GM19023 (cell line): ENCODE measurements at regions not wholly inside any gene's neighbourhood (a gene's known extent, or its start where the extent isn't known, plus 50 kb on each side); places are given as distances from the start of the nearest gene placed in this dataset.
"Not testable (repeated sequence)": the region's sequence is repeated elsewhere in the genome, so short reads cannot be mapped to it uniquely, and the experiment has no call there.

Experiments
- ATAC-seq: cut with Tn5 transposase; IDR thresholded peaks from one replicate; pipeline ENCODE4 v1.9.1; 2021; ENCODE audit warnings: mild to moderate bottlenecking, moderate library complexity; ENCODE audit not compliant: unreplicated experiment

DNA sequence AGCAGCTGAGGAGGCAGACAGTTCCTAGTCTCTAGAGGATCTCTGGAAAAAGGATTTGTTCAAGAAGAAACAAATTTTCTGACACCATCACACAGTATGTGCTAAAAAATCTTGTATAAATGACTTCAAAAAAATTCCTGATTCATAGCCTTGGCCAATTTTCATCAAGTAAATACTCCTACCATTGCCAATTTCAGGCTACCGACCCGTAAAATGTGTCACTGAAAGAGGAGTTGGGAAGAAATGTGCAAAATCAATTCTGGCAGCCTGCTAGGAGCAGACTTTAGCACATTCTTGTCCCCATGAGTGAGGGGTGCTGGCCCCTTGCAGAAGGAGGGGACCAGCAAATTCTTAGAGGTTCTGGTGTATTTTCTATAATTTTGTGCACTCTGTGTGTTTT lies 109.4 kb downstream of the TMEM30B start:
- no peak for ATAC-seq

DNA sequence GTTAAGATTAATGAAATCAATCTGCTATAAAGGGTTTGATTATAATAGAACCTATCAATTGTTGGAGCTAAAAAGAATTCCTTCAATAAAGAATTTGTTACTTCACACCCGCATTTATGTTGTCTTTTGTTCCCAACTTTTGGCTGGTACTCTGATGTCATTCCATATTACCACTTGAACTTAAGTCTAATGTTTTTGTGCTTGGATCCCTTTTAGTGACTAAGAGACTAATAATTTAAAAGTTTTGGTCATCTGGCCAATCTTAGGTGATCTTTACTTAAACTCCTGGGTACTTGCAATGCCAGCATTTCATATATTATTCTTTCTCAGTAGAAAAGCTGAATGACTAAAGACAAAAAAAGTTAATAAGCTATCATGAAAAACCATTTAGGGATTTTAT lies 113.0 kb downstream of the TMEM30B start:
- ATAC-seq = no peak

DNA sequence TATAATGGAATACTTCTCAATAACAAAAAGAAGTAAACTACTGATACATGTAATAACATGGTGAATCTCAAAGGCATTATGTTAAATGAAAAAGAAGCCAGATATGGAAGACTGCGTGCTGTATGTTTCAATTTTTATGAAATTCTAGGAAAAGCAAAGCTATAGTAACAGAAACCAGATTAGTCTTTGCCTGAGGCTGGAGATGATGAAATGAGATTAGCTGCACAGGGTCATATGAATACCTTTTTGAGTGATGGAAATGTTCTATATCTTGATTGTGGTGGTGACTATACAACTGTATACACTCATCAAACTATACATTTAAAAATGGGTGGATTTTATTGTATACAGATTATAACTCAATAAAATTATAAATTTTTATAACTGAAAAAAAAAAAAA lies 113.5 kb downstream of the TMEM30B start:
- ATAC-seq = no peak

DNA sequence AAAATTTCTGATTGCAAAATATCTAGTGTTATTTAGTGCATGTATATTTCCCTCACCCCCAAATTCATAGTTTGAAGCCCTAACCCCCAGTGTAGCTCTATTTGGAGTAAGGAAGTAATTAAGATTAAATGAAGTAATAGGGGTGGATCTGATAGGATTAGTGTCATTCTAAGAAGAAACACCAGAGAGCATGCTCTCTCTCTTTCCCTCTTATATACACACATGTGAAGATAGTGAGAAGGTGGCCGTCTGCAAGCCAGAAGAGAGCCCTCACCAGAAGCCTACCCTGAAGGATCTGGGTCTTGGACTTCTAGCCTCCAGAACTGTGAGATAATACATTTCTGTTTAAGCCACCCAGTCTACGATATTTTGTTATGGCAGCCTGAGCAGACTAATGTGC lies 120.3 kb downstream of the TMEM30B start:
- no peak for ATAC-seq

DNA sequence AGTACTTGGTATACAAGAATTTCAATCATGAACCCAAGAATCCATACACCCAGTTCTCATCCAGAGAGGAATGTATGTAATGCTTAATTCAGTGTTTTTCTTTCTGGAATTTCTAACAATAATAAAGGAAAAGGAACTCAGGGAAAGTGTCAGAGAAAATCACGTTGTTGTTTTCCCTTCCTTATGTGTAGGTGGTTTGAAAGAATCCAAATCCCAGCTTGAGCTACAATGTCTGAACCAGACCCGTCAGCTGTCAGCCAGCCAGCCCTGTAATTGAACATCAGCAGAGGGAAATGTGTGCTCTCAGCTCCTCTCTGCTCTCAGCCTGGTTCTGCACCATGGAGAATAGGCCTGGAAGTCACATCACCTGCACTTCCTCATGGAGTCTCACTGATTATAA lies 126.5 kb downstream of the TMEM30B start:
- ATAC-seq = no peak

DNA sequence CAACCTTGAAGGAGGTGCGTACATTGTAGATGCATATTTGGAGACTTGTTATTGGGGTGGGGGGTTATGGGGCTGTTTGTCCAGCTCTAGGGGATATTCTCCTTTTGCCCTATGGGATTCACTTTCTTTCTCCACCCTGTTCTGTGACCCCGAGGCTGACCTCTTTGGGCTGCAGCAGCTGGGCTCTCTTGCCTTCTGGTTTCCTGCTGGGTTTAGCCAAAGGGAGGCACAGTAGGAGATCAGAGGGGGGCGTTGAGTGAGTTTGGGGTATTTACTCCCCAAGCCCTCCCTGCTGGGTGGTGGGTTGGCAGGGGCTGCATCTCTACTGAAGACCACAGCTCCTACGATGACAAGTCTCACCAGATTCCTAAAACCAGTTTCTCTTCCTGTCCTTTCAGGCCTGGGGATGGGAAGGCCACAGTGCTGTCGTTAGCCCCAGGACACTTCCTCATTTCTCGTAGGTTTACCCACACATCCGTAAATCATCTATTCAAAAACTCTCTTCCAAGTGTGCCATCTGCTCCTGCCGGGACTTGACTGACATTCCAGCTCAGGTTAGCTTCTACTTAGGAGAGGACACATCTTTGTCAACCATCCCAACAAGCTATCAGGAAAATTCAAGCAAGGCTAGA lies 127.1 kb downstream of the TMEM30B start:
- ATAC-seq = no peak

DNA sequence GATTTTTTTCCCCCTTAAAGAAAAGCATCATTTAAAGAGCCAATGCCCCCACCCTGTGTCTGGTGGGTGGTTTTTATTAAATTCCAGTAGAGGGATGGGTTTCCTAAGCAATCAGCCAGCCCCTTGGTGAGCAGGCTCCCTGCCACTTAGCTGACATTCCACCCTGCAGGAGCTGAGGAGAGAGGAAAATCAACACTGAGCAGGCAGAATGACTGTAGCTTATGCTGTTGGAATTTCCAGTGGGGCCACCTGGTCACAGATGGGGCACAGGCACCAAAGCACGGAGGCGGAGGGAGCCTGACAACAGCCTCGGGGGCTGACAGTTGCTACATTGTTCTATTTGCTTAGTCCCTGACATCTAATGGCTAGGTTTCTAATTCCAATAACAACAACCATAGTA lies 127.7 kb downstream of the TMEM30B start:
- no peak for ATAC-seq

DNA sequence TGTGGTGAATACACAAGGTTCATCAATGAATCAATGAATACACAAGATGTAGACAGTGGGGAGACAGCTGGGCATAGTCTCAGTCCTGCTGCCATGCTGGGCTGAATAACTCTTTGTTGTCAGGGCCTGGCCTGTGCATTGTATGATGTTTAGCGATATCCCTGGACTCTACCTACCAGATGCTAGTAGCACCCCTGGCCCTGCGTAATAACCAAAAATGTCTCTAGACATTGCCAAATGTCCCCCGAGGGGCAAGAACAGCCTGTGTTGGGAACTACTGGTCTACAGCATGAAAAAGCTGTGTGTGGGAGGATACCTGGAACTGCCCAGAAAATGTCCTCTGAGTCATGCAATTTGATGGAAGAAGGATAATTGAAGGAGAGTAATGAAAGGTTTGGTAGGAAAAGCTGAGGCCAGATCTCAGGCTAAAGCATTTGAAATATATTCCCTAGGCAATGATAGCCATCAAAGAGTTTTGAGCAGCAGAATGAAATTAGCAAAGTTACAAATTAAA lies 128.2 kb downstream of the TMEM30B start:
- ATAC-seq = no peak

DNA sequence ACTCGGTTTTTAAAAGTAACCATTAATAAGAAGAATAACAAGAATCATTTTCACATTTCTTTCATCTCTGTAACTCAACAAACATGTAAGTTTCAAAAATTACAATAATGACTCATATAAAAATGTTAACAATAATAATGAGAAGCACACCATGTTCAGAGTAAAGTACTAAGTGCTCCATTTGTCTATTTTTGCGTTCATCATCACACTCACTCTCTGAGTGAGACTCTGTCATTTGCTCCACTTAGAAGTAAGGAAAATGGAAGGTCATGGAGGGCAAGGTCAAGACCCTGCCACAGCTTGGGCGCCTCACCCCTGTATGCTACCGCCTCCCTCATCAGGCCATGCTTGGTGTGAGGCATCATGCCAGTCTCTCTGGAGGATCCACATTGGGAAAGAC lies 129.9 kb downstream of the TMEM30B start:
- ATAC-seq = no peak

DNA sequence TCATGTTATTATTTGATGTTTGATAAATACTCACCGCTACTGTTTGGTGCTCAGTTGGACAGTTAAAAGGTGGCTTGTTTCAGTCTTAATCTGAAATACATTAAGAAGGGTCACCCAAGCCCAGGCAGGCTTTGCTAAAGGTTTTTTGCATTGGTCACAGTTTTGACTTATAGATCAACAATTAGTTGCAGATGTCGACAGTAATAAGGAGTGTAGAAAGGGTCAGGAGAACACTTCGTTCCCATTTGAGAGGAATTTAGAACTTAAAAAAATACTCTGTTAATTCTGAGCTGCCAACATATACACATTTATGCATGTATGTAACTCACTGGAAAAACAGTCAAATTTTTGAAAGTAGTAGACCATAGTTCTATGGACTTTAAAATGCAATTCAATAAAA lies 130.3 kb downstream of the TMEM30B start:
- no peak for ATAC-seq

DNA sequence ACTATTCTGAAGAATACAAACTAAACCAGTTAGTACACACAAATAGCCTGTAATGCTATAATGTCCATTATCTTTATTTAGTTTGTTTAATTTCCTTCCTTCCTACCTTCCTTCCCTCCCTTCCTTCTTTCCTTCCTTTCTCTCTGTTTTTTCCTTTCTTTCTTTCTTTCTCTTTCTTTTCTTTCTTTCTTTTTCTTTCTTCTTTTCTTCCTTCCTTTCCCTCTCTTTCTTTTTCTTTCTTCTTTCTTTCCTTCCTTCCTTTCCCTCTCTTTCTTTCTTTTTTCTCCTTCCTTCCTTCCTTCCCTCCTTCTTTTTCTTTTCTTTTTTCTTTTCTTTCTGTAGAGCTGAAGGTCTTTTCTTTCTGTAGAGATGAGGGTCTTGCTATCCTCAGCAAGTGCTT lies 131.2 kb downstream of the TMEM30B start:
- ATAC-seq = no peak

DNA sequence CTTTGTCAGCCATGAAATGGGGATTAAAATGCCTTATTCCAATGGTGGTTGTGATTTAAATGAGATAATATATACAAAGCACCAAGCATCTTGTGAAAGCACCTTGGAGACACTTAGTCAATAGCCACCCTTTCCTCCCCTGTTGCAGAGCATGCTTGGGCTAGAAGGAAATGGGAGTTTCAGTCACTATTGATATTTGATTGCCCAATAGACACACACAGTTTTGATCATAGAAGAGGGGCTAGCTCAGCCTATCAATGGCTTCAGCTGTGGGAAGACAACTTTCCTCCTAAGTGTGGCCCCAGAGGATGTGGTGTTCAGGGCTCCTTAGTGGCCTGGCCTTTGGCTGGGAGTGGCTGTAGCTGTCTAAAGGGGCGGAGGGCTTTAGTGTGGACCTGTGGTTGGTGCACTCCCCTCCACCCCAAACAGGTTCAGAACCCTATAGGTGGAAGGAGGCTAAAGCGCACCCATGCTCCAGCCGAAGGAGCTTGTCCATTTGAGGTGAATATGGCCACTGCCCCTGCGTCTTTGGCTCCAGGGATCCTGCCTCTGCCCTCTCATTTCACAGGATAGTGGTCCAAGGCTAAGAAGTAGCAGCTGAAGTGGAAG lies 132.3 kb downstream of the TMEM30B start:
- ATAC-seq = no peak

DNA sequence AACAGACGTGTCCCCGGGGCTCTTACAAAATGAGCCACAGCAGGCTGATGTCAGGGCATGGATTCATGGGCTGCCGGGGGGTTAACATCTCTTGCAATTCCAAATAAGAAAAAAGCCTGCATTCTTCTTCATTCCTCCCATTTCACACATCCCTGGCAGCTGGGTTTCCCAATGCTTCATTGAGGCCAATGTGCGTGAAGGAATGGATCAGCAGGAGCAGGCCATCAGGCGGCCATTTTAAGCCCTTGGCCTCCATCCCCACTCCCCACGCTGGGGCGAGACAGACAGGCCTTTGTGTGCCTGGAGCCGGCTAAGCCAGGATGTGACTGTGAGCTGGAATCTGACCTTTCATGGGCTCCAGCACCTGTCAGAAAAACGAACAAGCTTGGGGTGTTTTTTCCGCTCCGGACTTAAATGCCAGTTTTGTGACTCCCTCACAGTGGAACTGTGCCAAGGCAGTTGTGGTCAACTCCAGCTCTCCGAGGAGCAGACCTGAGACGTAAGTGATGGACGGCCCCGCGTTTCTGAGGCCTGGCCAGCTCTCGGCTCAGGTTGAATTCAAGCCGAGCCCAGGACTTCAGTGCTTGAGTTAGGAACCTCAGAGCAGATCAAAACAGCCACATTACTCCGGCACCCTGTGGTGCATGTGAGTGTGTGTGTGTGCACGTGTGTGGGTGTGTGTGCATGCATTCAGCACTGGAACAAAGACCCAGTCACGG lies 133.1 kb downstream of the TMEM30B start:
- ATAC-seq = no peak

DNA sequence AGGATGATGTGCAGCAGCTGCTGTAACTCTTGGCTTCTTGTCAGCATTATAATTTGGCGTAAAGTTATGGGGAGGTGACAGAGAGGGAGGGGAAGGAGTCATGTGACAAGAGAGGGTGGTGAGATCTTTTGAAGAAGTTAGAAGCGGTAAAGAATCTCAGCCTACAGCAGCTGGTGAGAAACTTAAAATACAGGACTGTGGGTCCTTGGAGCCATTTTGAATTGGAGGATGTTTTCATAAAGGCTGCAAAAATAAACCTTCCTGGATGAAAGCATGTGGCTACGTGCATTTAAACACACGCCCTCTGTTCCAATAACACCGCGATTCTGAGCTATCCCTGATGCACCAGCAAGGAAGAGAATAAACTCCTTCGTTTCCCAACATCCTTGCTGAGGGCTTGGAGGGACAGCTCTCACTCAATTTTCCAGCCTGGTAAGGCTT lies 133.7 kb downstream of the TMEM30B start:
- ATAC-seq = no peak

DNA sequence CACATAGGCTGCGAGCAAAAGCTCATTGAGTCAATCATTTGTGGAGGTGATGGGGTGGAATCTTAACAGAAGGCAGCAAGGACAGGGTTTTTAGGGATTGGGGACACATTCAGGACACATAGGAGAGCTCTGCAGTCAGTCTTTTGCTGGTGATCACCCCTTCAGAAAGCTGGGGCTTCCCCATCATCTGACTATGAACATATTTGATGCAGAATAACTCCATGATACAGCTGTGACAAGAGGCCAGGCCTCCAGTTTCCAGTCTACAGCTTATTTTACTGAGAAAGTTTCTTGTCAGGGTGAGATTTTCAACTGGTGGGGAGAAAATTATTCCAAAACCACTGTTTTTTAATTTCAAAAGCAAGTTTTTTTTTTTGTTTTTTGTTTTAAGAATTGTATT lies 134.2 kb downstream of the TMEM30B start:
- ATAC-seq = no peak

DNA sequence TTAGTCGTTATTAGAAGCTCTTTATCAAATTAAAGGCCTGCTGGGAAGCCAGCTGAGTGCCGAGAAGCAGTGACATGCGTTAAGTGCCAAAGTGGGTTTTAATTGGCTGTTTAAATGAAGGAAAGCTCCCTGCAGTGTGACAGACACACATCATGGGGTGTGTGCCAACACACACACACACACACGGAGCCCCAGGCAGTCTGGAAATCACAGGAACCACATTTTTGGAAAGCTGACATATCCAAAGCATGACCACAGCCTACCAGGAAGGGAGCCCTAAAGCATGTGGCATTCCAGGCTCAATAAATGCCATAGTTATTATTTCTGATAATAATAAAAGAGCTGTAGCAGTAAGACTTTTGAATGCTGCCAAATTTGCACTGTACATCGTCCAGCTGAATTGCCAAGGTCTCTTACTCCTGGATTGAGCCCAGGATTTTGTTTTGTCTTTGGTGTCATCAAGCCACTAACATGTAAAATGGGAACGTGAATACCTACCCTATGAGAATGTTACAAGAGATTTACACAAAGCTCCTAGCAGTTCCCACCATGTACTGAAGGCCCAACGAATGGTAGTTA lies 135.1 kb downstream of the TMEM30B start:
- no peak for ATAC-seq

DNA sequence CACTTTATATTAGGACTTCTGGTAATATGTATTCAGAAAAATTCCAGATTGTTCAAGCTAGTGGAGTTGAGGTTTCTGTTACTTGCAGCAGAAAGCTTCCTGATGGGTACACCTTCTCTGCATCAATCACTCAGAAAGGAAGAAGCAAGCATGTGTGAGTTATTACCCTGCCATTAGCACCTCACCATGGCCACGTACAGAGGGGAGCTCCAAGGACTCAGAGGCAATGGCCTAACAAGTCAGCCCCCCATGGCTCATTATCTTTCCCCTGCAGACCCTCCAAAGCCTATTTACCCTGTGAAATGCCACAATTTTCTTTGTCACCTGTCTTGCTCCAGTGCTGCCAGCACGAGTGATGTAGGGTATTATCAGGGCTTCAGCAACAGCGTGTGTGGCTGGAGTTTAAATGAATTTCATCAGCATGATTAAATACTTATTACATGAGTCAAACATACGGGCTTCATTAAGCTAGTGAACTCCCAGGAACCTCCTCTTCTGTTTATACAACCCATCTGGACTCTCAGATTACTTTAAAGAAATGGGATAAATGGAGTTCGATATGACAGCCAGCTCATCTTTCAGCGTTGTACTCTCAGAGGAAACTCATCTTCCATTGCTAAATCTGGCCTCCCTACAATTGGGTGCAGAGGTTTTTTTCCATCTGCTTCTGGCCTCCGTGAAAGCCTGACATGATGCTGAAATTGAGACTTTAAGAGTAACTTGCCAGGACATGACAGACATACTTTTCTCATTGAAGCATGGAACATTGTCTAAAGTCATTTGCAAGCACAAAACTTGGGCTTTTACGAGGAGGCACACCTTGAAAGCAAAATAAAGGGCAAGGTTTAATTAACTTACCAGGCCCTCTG lies 135.9 kb downstream of the TMEM30B start:
- ATAC-seq = no peak

DNA sequence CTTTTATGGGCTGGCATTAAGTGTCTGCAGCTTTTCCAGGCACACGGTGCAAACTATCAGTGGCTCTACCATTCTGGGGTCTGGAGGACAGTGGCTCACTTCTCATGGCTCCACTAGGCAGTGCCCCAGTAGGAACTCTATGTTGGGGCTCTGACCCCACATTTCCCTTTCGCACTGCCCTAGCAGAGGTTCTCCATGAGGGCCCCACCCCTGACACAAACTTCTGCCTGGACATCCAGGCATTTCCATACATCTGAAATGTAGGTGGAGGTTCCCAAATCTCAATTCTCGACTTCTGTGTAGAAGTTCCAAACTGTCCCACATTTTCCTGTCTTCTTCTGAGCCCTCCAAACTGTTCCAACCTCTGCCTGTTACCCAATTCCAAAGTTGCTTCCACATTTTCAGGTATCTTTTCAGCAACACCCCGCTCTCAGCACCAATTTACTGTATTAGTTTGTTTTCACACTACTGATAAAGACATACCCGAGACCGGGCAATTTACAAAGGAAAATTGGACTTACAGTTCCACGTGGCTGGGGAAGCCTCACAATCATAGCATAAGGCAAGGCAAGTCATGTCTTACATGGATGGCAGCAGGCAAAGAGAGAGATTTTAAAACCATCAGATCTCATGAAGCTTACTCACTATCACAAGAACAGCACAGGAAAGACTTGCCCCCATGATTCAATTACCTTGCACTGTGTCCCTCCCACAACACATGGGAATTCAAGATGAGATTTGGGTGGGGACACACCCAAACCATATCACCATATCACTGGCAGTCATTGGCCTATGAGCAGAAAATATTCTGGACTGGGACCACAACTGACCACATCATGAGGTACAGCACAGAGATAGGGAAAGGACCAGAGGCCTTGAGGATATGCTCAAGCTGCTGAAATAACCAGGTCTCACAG lies 136.8 kb downstream of the TMEM30B start:
- not testable (repeated sequence) for ATAC-seq

DNA sequence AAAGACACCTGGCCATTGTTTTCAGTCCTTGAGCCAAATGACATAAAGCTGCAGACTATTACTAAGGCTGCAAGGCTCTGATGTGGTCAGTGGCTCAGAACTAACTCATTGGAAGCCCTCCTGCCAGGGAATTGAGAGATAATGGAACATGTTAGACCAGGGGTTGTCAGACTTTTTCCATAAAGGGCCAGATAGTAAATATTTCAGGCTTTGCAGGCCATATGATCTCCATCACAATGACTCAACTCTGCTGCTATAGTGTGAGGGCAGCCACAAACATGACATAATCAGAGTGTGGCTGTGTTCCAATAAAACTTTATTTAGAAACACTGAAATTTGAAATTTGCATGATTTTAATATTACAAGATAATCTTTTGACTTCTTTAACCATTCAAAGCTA lies 140.3 kb downstream of the TMEM30B start:
- ATAC-seq = no peak

DNA sequence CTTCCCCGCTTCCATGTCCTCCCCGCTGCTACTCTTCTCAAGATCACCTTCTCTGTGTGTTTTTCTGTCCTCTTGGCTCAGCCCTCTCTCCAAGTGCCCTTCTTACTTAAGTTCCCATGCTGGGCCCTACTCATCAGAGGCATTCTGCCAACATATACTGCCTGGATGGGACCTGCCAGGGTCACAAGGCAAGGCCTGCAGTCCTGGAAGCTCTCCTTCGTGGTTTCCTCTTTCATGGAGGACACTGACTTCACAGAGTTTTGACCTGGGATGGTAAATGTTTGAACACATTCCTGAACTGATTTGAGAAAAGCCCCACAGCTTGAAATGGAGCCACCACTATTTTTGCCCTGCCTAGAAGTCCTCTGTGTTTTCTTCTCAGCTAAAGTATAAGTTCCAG lies 140.9 kb downstream of the TMEM30B start:
- no peak for ATAC-seq
